ENCODE measurements at regions not wholly inside any gene's neighbourhood (a gene's known extent, or its start where the extent isn't known, plus 50 kb on each side); places are given as distances from the start of the nearest gene placed in this dataset.
A peak's percentile ranks its signal among the peaks of the same experiment; 100 is the strongest.

DNA sequence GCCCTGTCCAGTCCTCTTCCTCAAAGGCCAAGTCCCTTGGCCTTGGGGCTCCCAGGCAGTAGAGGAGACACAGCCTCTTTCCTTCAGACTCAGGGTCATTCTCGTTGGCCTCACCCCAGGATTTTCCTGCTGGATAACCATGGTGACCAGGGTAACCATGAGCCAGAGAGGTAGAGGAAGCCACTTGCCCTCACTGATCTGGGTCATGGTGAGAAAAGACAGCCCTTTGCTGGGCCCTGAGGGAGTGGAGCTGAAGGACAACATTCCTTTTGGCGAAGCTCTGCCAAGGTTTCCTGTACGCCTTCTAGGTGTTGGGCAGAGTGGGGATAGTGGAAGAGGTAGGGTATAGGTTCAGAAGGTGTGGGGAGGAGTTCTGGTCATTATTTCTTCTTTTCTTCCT is 53.1 kb upstream of the WNT4 start:
- CTCF ChIA-PET = interaction anchor here (0.7 kb wide), 2 partner anchors 9 to 79 kb away, joined by 3 to 4 read pairs; no protein-coding TSS in a partner anchor
- TF ChIP-seq, protein P1, sequence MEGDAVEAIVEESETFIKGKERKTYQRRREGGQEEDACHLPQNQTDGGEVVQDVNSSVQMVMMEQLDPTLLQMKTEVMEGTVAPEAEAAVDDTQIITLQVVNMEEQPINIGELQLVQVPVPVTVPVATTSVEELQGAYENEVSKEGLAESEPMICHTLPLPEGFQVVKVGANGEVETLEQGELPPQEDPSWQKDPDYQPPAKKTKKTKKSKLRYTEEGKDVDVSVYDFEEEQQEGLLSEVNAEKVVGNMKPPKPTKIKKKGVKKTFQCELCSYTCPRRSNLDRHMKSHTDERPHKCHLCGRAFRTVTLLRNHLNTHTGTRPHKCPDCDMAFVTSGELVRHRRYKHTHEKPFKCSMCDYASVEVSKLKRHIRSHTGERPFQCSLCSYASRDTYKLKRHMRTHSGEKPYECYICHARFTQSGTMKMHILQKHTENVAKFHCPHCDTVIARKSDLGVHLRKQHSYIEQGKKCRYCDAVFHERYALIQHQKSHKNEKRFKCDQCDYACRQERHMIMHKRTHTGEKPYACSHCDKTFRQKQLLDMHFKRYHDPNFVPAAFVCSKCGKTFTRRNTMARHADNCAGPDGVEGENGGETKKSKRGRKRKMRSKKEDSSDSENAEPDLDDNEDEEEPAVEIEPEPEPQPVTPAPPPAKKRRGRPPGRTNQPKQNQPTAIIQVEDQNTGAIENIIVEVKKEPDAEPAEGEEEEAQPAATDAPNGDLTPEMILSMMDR (conservative IDR thresholded peaks at IDR 0.05; ENCODE audit: low read depth) = no peak
- POLR2A ChIA-PET (ENCODE audit: low non-redundant PET) = no interaction called here
- no peak overlapping the region for H3K27ac ChIP-seq
- no peak for DNase-seq (ENCODE audit: low spot score)

DNA sequence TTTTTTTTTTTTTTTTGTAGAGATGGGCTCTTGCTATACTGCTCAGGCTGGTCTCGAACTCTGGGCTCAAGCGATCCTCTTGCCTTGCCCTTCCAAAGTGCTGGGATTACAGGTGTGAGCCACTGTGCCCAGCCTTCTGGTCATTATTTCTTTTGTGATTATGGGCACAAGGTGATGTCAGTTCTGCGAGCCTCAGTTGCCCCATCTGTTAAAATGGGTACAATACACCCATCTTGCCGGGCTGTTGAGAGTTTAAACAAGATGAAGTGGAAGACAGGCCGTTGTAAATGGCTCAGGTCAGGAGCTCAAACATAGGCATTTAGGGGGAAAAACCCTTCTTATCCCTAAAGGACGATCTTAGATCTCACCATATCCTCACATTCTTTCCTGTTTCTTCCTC is 53.7 kb upstream of the WNT4 start:
- no peak for DNase-seq (ENCODE audit: low spot score)
- POLR2A ChIA-PET (ENCODE audit: low non-redundant PET) = no interaction called here
- CTCF ChIA-PET = interaction anchor here (0.7 kb wide), 1 partner anchor 8 kb away, joined by 4 read pairs; no protein-coding TSS in a partner anchor
- TF ChIP-seq, protein P1 (conservative IDR thresholded peaks at IDR 0.05; ENCODE audit: low read depth) = no peak
- H3K27ac ChIP-seq = no peak overlapping the region

DNA sequence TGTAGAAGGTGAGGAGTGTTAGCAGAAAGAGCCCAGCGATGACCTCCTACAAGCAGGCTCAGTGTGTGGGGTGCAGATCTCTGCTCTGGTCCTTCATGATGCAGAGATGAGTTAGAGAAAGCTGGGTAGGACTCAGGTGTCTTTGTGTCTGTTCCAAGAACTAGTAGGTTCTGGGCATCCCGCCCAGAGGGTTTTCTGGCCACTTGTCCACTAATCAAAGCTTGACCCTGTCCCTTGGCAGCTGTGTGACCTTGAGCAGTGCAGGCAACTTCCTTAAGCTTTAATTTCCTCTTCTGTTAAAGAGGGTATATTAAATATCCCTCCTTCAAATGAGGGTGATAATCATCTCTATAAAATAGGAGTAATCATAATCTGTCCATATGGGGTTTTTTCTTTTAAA is 54.7 kb upstream of the WNT4 start:
- TF ChIP-seq, protein P1 (conservative IDR thresholded peaks at IDR 0.05; ENCODE audit: low read depth) = no peak
- ChIA-PET CTCF (no interaction called here), POLR2A (ENCODE audit: low non-redundant PET) (no interaction called here)
- no peak for DNase-seq (ENCODE audit: low spot score)
- H3K27ac ChIP-seq = no peak overlapping the region

DNA sequence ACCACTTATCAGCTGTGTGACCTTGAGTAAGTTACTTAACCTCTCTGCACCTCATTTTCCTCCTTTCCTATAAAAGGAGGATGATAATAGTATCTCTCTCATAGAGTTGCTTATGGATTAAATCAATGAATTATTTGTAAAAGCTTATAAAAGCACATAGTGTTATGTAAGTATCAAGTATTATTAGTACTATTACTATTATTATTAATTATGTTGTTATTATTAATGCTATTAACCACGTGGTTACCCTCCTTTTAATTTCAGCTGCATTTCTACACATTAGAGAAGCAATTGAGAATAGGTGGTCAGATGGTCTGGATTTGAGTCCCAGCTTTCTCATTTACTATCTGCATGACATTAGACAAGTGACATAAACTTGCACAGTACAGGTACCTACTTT is 58.1 kb upstream of the WNT4 start:
- ChIA-PET POLR2A (ENCODE audit: low non-redundant PET) (no interaction called here), CTCF (interaction anchor here (0.7 kb wide), 1 partner anchor 214 kb away, joined by 3 read pairs; no protein-coding TSS in a partner anchor)
- TF ChIP-seq, protein P1 (conservative IDR thresholded peaks at IDR 0.05; ENCODE audit: low read depth) = no peak
- DNase-seq (ENCODE audit: low spot score) = no peak
- H3K27ac ChIP-seq = no peak overlapping the region

DNA sequence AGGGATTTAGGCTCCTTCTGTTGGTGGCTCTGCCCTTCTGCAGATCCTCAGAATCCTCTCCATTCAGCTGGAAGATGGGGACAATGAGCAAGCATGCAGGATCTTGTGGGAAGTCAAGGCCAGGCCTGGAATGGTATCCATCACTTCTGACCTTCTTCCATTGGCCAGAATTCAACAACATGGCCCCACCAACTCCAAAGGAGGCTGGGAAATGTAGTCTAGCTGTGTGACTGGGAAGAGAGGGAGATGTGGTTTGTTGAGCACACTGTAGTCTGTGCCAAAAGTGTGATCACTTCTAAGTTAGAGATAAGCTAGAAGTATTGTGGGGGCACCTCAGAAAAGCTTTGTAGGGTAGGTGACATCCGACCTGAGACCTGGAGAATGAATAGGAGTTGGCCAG is 60.4 kb upstream of the WNT4 start:
- POLR2A ChIA-PET (ENCODE audit: low non-redundant PET) = no interaction called here
- no peak overlapping the region for H3K27ac ChIP-seq
- no peak for DNase-seq (ENCODE audit: low spot score)
- TF ChIP-seq, protein P1 (conservative IDR thresholded peaks at IDR 0.05; ENCODE audit: low read depth) = no peak
- CTCF ChIA-PET = interaction anchor here (0.5 to 1.6 kb wide), 2 partner anchors 13 to 716 kb away, joined by 4 read pairs; no protein-coding TSS in a partner anchor

DNA sequence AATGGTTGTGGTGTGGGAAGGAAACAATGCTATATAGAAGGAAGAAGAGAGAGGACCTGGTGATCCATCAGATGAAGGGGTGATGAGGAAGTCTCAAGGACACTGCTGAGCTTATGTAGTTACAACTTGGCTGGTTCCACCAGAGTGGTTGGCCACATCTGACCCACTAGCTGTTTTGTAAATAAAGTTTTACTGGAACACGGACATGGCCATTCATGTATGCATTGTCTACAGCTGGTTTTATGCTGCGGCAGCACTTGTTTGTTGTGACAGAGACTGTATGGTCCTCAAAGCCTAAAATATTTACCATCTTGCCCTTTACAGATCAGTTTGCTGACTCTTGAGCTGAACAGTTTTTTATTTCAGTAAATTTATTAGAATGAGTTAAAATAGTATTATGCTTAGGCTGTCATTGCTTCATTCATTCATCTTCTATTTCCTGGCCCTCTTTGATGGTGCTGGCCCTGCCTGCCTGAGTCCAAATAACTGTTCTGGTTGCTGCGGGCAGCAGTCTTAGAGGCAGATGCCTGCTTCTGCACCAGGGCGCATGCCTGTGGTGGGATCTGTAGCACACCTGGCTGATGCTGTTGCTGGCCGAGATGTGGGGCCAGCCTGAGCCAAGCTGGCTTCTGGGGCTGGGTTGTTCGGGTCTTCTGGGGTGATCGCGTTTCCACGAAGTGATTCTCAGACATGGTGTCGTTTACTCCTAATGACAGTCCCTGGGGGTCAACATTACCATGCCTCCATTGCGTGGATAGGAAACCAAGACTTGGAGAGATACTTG is 61.4 kb upstream of the WNT4 start:
- CTCF ChIA-PET = interaction anchor here (0.5 to 1.6 kb wide), 4 partner anchors 8 to 717 kb away, joined by 4 read pairs; no protein-coding TSS in a partner anchor
- POLR2A ChIA-PET (ENCODE audit: low non-redundant PET) = no interaction called here
- H3K27ac ChIP-seq = peak overlapping the region; percentile 77
- TF ChIP-seq, protein P1 (conservative IDR thresholded peaks at IDR 0.05; ENCODE audit: low read depth) = no peak
- DNase-seq (ENCODE audit: low spot score) = no peak
